ENCODE measurements at regions not wholly inside any gene's neighbourhood (a gene's known extent, or its start where the extent isn't known, plus 50 kb on each side); places are given as distances from the start of the nearest gene placed in this dataset.

DNA sequence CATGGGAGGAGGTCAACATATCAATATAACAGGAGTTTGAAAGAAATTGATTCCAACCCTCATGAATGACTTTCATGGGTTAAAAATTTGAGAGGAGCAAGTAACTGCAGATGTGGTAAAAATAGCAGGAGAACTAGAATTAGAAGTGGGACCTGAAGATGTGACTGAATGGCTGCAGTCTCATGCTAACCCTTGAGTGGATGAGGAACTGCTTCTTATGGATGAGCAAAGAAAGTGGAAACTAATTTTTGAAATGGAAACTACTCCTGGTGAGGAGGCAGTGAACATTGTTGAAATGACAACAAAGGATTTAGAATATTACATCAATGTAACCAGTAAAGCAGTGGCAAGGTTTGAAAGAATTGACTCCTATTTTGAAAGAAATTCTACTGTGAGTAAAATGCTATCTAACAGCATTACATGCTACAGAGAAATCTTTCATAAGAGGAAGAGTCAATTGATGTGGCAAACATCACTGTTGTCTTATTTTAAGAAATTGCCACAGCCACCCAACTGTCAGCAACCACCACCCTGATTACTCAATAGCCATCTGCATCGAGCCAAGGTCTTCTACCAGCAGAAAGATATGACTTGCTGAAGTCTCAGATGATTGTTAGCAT is 1683.2 kb downstream of the MAT2B start:
- in situ Hi-C loops (cut with HindIII; ENCODE audit: low pct_ligation_motif_present, low pct_unique_long_range_greater_than_20kb, low sequenced_read_pairs), result no loop called here

DNA sequence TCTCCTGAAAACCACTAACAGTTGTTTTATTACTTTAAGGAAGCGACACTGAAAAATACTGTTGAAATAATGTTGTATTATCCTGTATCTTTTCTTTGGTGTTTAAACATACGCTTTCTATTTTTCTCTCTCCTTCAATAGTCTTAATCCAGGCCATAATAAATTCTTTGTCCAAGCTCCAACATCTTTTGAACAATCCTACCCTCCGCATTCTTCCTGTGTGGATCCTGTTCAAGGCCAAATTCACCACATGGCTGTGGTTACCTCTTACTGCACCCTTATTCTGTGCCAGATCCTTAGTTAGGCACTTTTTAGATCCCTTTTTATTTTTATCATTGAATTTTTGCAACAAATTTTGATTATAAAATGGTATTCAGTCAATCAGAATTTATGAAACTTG is 1691.5 kb downstream of the MAT2B start:
- no peak for DNase-seq
- in situ Hi-C loops (cut with HindIII; ENCODE audit: low pct_ligation_motif_present, low pct_unique_long_range_greater_than_20kb, low sequenced_read_pairs), result no loop called here

More for the DNA sequence above, 1683.2 kb downstream of the MAT2B start:
- no peak for DNase-seq

GRCh38 chr5:165201369-165201768 is 1696.0 kb downstream of the MAT2B start:
- in situ Hi-C loops (cut with HindIII; ENCODE audit: low pct_ligation_motif_present, low pct_unique_long_range_greater_than_20kb, low sequenced_read_pairs), result no loop called here
- DNase-seq, result no peak

GRCh38 chr5:165201771-165202518 is 1696.5 kb downstream of the MAT2B start:
- DNase-seq, result no peak
- in situ Hi-C loops (cut with HindIII; ENCODE audit: low pct_ligation_motif_present, low pct_unique_long_range_greater_than_20kb, low sequenced_read_pairs), result no loop called here

GRCh38 chr5:165202519-165202910 is 1697.1 kb downstream of the MAT2B start:
- DNase-seq, result no peak
- in situ Hi-C loops (cut with HindIII; ENCODE audit: low pct_ligation_motif_present, low pct_unique_long_range_greater_than_20kb, low sequenced_read_pairs), result no loop called here

DNA sequence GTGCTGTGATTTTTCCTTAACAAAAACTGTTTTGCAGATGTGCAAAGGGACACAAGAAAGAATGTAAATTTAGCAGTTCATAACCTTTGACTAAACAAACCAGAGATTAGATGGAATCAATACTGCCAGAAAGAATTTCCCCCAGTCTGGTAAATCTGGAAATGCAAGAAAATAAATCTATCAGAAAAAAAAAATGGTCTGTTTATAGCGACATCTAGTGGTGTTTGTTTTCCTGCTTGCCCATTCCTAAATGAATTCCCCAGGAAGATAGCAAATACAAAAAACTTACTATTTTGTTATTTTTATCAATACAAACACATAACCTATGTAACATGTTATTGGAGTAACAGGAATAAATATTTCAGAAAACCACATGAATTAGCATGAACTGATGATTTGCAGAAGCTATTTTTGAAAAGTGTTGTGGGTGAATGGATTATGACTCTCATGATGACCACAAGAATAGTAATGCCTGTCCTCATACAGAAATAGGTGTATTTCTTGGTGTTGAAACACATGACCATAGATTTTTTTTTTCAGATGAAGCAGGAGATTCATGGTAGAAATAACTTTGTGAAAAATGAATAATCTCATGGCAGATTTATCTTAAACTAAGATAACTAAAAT is 1703.8 kb downstream of the MAT2B start:
- peak; percentile 33 for DNase-seq
- in situ Hi-C loops (cut with HindIII; ENCODE audit: low pct_ligation_motif_present, low pct_unique_long_range_greater_than_20kb, low sequenced_read_pairs), result no loop called here

DNA sequence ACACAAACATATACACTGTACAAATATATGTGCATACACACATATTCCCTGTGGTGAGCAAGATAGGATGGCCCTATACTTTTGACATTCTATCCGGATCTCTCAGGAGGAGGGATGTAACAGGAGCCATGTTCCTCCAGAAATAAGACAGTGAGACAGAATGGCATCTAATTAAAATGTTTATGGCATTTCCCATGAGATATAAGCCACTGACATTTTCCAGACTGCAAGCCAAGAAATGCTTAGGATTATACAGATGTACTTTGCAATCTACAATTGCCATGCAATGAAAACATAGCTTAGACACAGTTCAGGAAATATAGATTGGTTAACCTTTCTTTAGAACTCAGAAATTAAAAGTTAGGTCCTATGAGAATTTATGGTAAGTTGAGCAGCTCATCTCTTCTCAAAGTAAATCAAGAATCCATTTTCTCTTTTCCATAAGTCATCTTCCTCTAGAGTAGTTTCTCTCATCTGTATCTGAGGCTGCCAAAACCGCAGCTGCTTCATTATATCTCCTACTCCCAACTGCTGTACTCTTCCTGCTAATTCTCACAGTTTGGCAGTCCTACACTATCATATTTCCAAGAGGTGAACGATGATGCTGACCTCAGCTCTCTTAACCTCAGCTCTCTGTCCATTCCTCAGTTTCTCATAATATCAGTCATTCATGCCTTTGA is 1719.1 kb downstream of the MAT2B start:
- in situ Hi-C loops (cut with HindIII; ENCODE audit: low pct_ligation_motif_present, low pct_unique_long_range_greater_than_20kb, low sequenced_read_pairs), result no loop called here
- no peak for DNase-seq

- DNase-seq, result no peak
- in situ Hi-C loops (cut with HindIII; ENCODE audit: low pct_ligation_motif_present, low pct_unique_long_range_greater_than_20kb, low sequenced_read_pairs), result no loop called here
Observed at GRCh38 chr5:165227515-165227914, 1722.1 kb downstream of the MAT2B start.

DNA sequence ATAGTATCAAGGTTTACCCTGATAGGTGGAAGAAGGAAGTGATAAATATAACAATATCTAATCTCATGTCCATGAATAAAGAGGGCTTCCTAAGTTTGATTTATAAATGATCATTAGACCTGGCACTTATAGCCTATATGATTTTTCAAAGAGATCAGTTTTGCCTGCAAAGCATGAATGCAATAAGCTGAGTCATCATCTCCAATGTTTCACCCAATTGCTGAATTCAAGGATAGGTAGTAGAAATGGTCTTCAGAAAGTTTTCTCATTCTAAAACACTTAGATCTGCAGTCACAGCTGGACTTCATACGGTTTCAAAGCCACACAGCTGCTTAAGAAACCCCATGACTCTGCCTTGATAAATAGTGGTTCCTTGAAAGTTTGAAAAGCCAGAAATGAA is 1722.8 kb downstream of the MAT2B start:
- in situ Hi-C loops (cut with HindIII; ENCODE audit: low pct_ligation_motif_present, low pct_unique_long_range_greater_than_20kb, low sequenced_read_pairs), result no loop called here
- DNase-seq, result no peak

DNA sequence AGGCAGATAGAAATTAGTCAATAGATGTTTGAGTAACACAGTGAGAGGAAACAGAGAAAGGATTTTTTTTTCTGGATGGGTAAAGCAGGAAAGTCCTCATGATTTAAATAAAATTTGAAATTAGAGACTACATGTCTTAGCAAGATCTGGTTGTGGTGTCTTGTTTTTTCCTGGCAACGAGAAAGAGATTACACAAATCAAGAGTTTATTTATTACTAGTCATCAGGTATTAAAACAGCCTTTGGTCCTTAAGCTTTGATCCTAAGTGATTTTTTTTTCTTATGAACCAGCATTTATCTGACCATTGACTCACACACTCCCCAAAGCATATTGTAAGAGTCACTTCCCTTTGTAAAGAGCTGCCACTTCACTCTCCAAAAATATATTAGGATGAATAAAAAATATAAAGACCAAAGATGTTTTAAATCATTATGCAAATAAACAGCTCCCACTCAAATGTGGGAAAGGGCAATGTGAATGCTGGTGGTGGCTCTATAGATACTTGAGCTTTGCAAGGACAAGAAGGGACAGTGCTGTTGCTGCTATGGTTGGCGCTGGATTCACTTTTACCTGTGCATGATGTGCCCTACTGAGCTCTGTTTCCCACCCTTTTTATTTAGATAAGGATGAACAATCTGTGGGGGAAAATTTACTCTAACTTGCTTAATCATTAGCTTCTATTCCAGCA is 1726.5 kb downstream of the MAT2B start:
- no peak for DNase-seq
- in situ Hi-C loops (cut with HindIII; ENCODE audit: low pct_ligation_motif_present, low pct_unique_long_range_greater_than_20kb, low sequenced_read_pairs), result no loop called here

GRCh38 chr5:165232509-165233028 is 1727.2 kb downstream of the MAT2B start:
- in situ Hi-C loops (cut with HindIII; ENCODE audit: low pct_ligation_motif_present, low pct_unique_long_range_greater_than_20kb, low sequenced_read_pairs), result no loop called here
- DNase-seq, result no peak

DNA sequence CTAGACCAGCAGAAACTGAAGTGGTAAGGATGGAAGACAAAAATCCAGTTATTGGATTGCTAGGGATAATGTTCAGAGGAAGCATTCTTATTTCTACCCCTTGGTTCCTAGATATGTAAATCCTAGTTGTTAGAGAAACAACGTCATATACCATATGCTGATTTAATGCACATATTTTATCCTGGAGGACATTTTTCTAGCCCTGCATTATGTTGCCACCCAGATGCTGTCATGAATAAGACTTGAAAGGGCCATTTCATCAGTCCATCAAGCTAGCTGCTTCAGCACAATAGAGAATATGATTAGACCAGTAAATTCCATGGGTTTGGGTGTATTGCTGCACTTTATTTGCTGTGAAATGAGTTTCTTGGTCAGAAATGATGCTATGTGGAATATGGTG is 1736.4 kb downstream of the MAT2B start:
- no peak for DNase-seq
- in situ Hi-C loops (cut with HindIII; ENCODE audit: low pct_ligation_motif_present, low pct_unique_long_range_greater_than_20kb, low sequenced_read_pairs), result no loop called here

- in situ Hi-C loops (cut with HindIII; ENCODE audit: low pct_ligation_motif_present, low pct_unique_long_range_greater_than_20kb, low sequenced_read_pairs), result no loop called here
- DNase-seq, result no peak
Observed at GRCh38 chr5:165242646-165243045, 1737.2 kb downstream of the MAT2B start.

- no peak for DNase-seq
- in situ Hi-C loops (cut with HindIII; ENCODE audit: low pct_ligation_motif_present, low pct_unique_long_range_greater_than_20kb, low sequenced_read_pairs), result no loop called here
Observed at GRCh38 chr5:165244407-165244806, 1739.0 kb downstream of the MAT2B start.

- no peak for DNase-seq
- in situ Hi-C loops (cut with HindIII; ENCODE audit: low pct_ligation_motif_present, low pct_unique_long_range_greater_than_20kb, low sequenced_read_pairs), result no loop called here
Observed at GRCh38 chr5:165258197-165258771, 1752.9 kb downstream of the MAT2B start.

GRCh38 chr5:165260426-165260825 is 1755.0 kb downstream of the MAT2B start:
- in situ Hi-C loops (cut with HindIII; ENCODE audit: low pct_ligation_motif_present, low pct_unique_long_range_greater_than_20kb, low sequenced_read_pairs), result no loop called here
- DNase-seq, result no peak

DNA sequence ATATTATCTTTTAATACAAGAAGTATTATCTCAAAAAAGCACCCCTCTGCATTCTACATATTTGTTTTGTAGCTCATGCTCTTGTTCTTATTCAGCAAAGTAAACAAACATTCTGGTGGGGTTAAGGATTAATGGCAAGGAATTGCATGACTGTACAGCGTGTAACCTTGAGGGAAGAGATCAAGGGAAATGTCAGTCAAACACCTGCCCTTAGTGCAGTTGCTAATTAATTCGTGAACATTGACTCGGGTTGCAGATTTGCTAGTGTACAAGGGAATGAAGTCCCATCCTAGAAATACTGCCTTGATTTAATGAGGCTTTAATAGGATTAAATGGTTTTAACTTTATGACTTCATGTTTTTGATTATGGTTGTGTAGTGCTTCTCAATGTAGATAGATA is 1758.1 kb downstream of the MAT2B start:
- DNase-seq, result no peak
- in situ Hi-C loops (cut with HindIII; ENCODE audit: low pct_ligation_motif_present, low pct_unique_long_range_greater_than_20kb, low sequenced_read_pairs), result no loop called here

- in situ Hi-C loops (cut with HindIII; ENCODE audit: low pct_ligation_motif_present, low pct_unique_long_range_greater_than_20kb, low sequenced_read_pairs), result no loop called here
- DNase-seq, result no peak
Observed at GRCh38 chr5:165266939-165267338, 1761.5 kb downstream of the MAT2B start.
